ENCODE measurements at regions not wholly inside any gene's neighbourhood (a gene's known extent, or its start where the extent isn't known, plus 50 kb on each side); places are given as distances from the start of the nearest gene placed in this dataset.
"Not testable (repeated sequence)": the region's sequence is repeated elsewhere in the genome, so short reads cannot be mapped to it uniquely, and the experiment has no call there.

GRCh38 chrX:65894133-65894532, 145.7 kb downstream of the VSIG4 start:
- Histone ChIP-seq H3K9me2 (0 out of 2 replicates have a peak, but pooled peaks cover 2% of the 10 kb centered on the region), H3F3A (replicated peaks; ENCODE audit: insufficient read depth) (no peaks in the 10 kb centered on the region), H3K9me3 (no peaks in the 10 kb centered on the region), H3K4me3 (ENCODE audit: low read depth in 2 of 2, low read length in 1 of 2) (no peak overlapping the region), H4K20me1 (ENCODE audit: insufficient read depth) (no peaks in the 10 kb centered on the region), H2AFZ (ENCODE audit: low read depth) (no peak overlapping the region), H3K27ac (ENCODE audit: low read depth in 2 of 2, low read length in 1 of 2) (no peak overlapping the region), H3K36me3 (replicated peaks in 1 of 2; ENCODE audit: control insufficient read depth in 1 of 2, insufficient read depth in 2 of 2, low read length in 1 of 2) (no peaks in the 10 kb centered on the region), H3K9ac (no peak overlapping the region), H3K79me2 (ENCODE audit: insufficient read depth) (no peaks in the 10 kb centered on the region), H3K4me1 (ENCODE audit: control insufficient read depth in 1 of 2, insufficient read depth in 2 of 2, low read depth in 1 of 2, low read length in 1 of 2) (no peaks in the 10 kb centered on the region), H3K4me2 (no peak overlapping the region), H3K27me3 (ENCODE audit: insufficient read depth) (no peaks in the 10 kb centered on the region)
- ChIA-PET CTCF (no interaction called here), POLR2A (no interaction called here)
- no peak for DNase-seq
- 9% methylated on average over 6 of the region's 8 CpGs for WGBS (ENCODE audit: low lambda C conversion rate)
- no peak for TF ChIP-seq ZBTB33 (IDR thresholded peaks at IDR 0.05; ENCODE audit: borderline replicate concordance, low read depth)

- CTCF ChIA-PET; POLR2A ChIA-PET; H3K4me2 ChIP-seq; H3K36me3 ChIP-seq (replicated peaks in 1 of 2; ENCODE audit: control insufficient read depth in 1 of 2, insufficient read depth in 2 of 2, low read length in 1 of 2); H3K9ac ChIP-seq; H3F3A ChIP-seq (replicated peaks; ENCODE audit: insufficient read depth); H3K4me3 ChIP-seq (ENCODE audit: low read depth in 2 of 2, low read length in 1 of 2); H3K27ac ChIP-seq (ENCODE audit: low read depth in 2 of 2, low read length in 1 of 2); H3K9me3 ChIP-seq; H3K9me2 ChIP-seq; DNase-seq; H3K4me1 ChIP-seq (ENCODE audit: control insufficient read depth in 1 of 2, insufficient read depth in 2 of 2, low read depth in 1 of 2, low read length in 1 of 2); H3K79me2 ChIP-seq (ENCODE audit: insufficient read depth); H2AFZ ChIP-seq (ENCODE audit: low read depth); H3K27me3 ChIP-seq (ENCODE audit: insufficient read depth); H4K20me1 ChIP-seq (ENCODE audit: insufficient read depth): not testable (repeated sequence)
- WGBS (ENCODE audit: low lambda C conversion rate): 3% methylated on average over 2 of the region's 2 CpGs
Measured at GRCh38 chrX:65891817-65892216, 148.1 kb downstream of the VSIG4 start.

GRCh38 chrX:65888150-65888549, 151.7 kb downstream of the VSIG4 start:
- H3K9me2 ChIP-seq; H3K9ac ChIP-seq; H3K4me2 ChIP-seq; H3K79me2 ChIP-seq (ENCODE audit: insufficient read depth); DNase-seq; H3K4me3 ChIP-seq (ENCODE audit: low read depth in 2 of 2, low read length in 1 of 2); H3K9me3 ChIP-seq; H3F3A ChIP-seq (replicated peaks; ENCODE audit: insufficient read depth); CTCF ChIA-PET; H2AFZ ChIP-seq (ENCODE audit: low read depth); H4K20me1 ChIP-seq (ENCODE audit: insufficient read depth); POLR2A ChIA-PET; H3K36me3 ChIP-seq (replicated peaks in 1 of 2; ENCODE audit: control insufficient read depth in 1 of 2, insufficient read depth in 2 of 2, low read length in 1 of 2); H3K27ac ChIP-seq (ENCODE audit: low read depth in 2 of 2, low read length in 1 of 2); H3K27me3 ChIP-seq (ENCODE audit: insufficient read depth); H3K4me1 ChIP-seq (ENCODE audit: control insufficient read depth in 1 of 2, insufficient read depth in 2 of 2, low read depth in 1 of 2, low read length in 1 of 2): not testable (repeated sequence)
- 7% methylated on average over 1 of the region's 1 CpG for whole genome bisulfite sequencing (ENCODE audit: low lambda C conversion rate)

GRCh38 chrX:65883556-65883955, 156.3 kb downstream of the VSIG4 start:
- Histone ChIP-seq H3K4me2 (no peak overlapping the region), H3F3A (replicated peaks; ENCODE audit: insufficient read depth) (no peaks in the 10 kb centered on the region), H3K27me3 (ENCODE audit: insufficient read depth) (no peaks in the 10 kb centered on the region), H3K9me3 (no peaks in the 10 kb centered on the region), H3K27ac (ENCODE audit: low read depth in 2 of 2, low read length in 1 of 2) (no peak overlapping the region), H3K4me3 (ENCODE audit: low read depth in 2 of 2, low read length in 1 of 2) (no peak overlapping the region), H3K9me2 (no peaks in the 10 kb centered on the region), H2AFZ (ENCODE audit: low read depth) (no peak overlapping the region), H4K20me1 (ENCODE audit: insufficient read depth) (no peaks in the 10 kb centered on the region), H3K9ac (no peak overlapping the region), H3K36me3 (replicated peaks in 1 of 2; ENCODE audit: control insufficient read depth in 1 of 2, insufficient read depth in 2 of 2, low read length in 1 of 2) (no peaks in the 10 kb centered on the region), H3K79me2 (ENCODE audit: insufficient read depth) (no peaks in the 10 kb centered on the region), H3K4me1 (ENCODE audit: control insufficient read depth in 1 of 2, insufficient read depth in 2 of 2, low read depth in 1 of 2, low read length in 1 of 2) (no peaks in the 10 kb centered on the region)
- ChIA-PET CTCF (no interaction called here), POLR2A (no interaction called here)
- no peak for DNase-seq
- 2% methylated on average over 2 of the region's 2 CpGs for WGBS (ENCODE audit: low lambda C conversion rate)
- TF ChIP-seq SIN3A (IDR thresholded peaks at IDR 0.05; ENCODE audit: borderline replicate concordance, low read depth, low read length) (no peak), GABPA (IDR thresholded peaks at IDR 0.05; ENCODE audit: low read depth) (no peak), ELF1 (IDR thresholded peaks at IDR 0.05) (no peak), JUND (IDR thresholded peaks at IDR 0.05) (no peak), REST (IDR thresholded peaks at IDR 0.05; ENCODE audit: low read depth, low read length) (no peak), FOXM1 (IDR thresholded peaks at IDR 0.05; ENCODE audit: low read depth) (no peak), MAX (IDR thresholded peaks at IDR 0.05; ENCODE audit: low read depth) (no peak), MXI1 (IDR thresholded peaks at IDR 0.05; ENCODE audit: low read depth, low read length) (no peak), MEF2A (IDR thresholded peaks at IDR 0.05; ENCODE audit: borderline replicate concordance, low read depth) (no peak), POLR2AphosphoS5 (IDR thresholded peaks at IDR 0.05; ENCODE audit: low read depth, low read length) (no peak), RXRA (IDR thresholded peaks at IDR 0.05; ENCODE audit: borderline replicate concordance, low read depth) (no peak), CHD2 (IDR thresholded peaks at IDR 0.05; ENCODE audit: low read length, partially characterized antibody) (no peak)
